HL-60 (cell line): ENCODE measurements at regions not wholly inside any gene's neighbourhood (a gene's known extent, or its start where the extent isn't known, plus 50 kb on each side); places are given as distances from the start of the nearest gene placed in this dataset.

Source experiments
- DNase-seq, 2 experiments: peaks; one replicate each; pipeline ENCODE4 v3.0.0-alpha.2; 2010 to 2020; ENCODE audit warnings: low read depth in 1 of 2, low spot score in 1 of 2
- H3K27ac ChIP-seq: fragments of 250-450 bp; sonication (Bioruptor Pico); replicated peaks from 2 replicates; pipeline ENCODE4 v1.5.1; 2020; ENCODE audit warnings: mild to moderate bottlenecking, moderate library complexity
- H3K27me3 ChIP-seq: fragments of 250-450 bp; sonication (Bioruptor Pico); 2 replicates; pipeline ENCODE4 v1.5.1; 2021; ENCODE audit warnings: mild to moderate bottlenecking, moderate library complexity; ENCODE audit not compliant: insufficient read depth, poor library complexity, severe bottlenecking
- H3K4me3 ChIP-seq: replicated peaks from 2 replicates; pipeline ENCODE4 v1.5.1; 2011; ENCODE audit warnings: mild to moderate bottlenecking, control low read depth, low read length; ENCODE audit not compliant: insufficient read depth
- GABPA ChIP-seq: IDR thresholded peaks from 2 replicates; pipeline ENCODE4 v1.6.1; 2012; ENCODE audit warnings: low read depth
- POLR2AphosphoS5 ChIP-seq: IDR thresholded peaks from 2 replicates; pipeline ENCODE4 v1.6.1; 2012; ENCODE audit warnings: low read depth
- SPI1 ChIP-seq: IDR thresholded peaks from 2 replicates; pipeline ENCODE4 v1.6.1; 2012; ENCODE audit warnings: low read depth, mild to moderate bottlenecking, borderline replicate concordance
- TF ChIP-seq, protein P1 (sequence below): IDR thresholded peaks from one replicate; pipeline ENCODE4 v1.5.1; 2011; ENCODE audit warnings: low read length, control low read depth, inconsistent platforms; ENCODE audit not compliant: insufficient read depth
- TF ChIP-seq, protein P2 (sequence below): IDR thresholded peaks from 2 replicates; pipeline ENCODE4 v1.6.1; 2012; ENCODE audit warnings: low read depth; ENCODE audit not compliant: insufficient replicate concordance

DNA sequence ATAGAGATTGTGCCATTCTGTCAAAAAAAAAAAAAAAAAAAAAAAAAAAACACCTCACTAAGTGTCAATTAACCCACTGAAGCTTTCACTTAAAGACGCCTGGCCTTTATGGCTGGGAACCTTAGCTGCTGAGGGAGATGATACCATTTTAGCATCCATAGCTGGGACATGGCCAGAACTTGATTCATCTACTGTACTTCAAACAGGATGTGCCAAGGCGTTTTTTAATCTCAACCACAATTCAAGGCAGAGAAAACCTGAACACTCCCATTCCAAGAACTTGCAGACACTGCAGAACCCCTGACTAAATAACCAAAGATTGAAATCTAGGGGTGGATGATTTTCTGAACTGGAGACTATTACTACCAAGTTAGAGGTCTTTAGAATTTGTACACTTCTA, 996.6 kb downstream of the SORCS1 start:
- H3K4me3 ChIP-seq, result no peak overlapping the region
- DNase-seq, result no peak
- TF ChIP-seq, protein P1, sequence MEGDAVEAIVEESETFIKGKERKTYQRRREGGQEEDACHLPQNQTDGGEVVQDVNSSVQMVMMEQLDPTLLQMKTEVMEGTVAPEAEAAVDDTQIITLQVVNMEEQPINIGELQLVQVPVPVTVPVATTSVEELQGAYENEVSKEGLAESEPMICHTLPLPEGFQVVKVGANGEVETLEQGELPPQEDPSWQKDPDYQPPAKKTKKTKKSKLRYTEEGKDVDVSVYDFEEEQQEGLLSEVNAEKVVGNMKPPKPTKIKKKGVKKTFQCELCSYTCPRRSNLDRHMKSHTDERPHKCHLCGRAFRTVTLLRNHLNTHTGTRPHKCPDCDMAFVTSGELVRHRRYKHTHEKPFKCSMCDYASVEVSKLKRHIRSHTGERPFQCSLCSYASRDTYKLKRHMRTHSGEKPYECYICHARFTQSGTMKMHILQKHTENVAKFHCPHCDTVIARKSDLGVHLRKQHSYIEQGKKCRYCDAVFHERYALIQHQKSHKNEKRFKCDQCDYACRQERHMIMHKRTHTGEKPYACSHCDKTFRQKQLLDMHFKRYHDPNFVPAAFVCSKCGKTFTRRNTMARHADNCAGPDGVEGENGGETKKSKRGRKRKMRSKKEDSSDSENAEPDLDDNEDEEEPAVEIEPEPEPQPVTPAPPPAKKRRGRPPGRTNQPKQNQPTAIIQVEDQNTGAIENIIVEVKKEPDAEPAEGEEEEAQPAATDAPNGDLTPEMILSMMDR, result no peak
- TF ChIP-seq SPI1, result no peak
- TF ChIP-seq POLR2AphosphoS5, result no peak
- TF ChIP-seq GABPA, result no peak
- TF ChIP-seq, protein P2, sequence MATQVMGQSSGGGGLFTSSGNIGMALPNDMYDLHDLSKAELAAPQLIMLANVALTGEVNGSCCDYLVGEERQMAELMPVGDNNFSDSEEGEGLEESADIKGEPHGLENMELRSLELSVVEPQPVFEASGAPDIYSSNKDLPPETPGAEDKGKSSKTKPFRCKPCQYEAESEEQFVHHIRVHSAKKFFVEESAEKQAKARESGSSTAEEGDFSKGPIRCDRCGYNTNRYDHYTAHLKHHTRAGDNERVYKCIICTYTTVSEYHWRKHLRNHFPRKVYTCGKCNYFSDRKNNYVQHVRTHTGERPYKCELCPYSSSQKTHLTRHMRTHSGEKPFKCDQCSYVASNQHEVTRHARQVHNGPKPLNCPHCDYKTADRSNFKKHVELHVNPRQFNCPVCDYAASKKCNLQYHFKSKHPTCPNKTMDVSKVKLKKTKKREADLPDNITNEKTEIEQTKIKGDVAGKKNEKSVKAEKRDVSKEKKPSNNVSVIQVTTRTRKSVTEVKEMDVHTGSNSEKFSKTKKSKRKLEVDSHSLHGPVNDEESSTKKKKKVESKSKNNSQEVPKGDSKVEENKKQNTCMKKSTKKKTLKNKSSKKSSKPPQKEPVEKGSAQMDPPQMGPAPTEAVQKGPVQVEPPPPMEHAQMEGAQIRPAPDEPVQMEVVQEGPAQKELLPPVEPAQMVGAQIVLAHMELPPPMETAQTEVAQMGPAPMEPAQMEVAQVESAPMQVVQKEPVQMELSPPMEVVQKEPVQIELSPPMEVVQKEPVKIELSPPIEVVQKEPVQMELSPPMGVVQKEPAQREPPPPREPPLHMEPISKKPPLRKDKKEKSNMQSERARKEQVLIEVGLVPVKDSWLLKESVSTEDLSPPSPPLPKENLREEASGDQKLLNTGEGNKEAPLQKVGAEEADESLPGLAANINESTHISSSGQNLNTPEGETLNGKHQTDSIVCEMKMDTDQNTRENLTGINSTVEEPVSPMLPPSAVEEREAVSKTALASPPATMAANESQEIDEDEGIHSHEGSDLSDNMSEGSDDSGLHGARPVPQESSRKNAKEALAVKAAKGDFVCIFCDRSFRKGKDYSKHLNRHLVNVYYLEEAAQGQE, result no peak
- H3K27ac ChIP-seq, result no peak overlapping the region
- H3K27me3 ChIP-seq, result no peaks in the 10 kb centered on the region

DNA sequence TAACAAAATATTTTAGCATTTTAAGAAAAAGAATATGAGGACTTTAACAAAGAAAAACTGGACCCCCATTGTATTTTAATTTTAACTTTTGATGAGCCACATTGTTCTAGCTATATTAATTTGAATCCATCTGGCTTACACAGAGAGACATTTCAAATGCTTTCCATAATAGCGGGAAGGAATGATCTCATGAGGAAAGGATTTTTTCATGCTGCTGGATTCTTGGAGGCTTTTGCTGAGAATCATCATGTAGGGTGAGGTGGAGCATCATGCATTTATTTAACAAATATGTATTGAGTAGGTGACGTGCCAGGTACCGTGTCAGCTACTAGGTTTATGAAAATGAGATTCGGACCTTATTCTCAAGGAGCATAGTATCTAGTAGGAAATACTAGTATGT, 1006.3 kb downstream of the SORCS1 start:
- no peak overlapping the region for H3K27ac ChIP-seq
- no peak overlapping the region for H3K4me3 ChIP-seq
- H3K27me3 ChIP-seq, result no peaks in the 10 kb centered on the region
- TF ChIP-seq, protein P2, result no peak
- TF ChIP-seq SPI1, result no peak
- TF ChIP-seq, protein P1, result no peak
- no peak for TF ChIP-seq GABPA
- TF ChIP-seq POLR2AphosphoS5, result no peak
- DNase-seq, result no peak

DNA sequence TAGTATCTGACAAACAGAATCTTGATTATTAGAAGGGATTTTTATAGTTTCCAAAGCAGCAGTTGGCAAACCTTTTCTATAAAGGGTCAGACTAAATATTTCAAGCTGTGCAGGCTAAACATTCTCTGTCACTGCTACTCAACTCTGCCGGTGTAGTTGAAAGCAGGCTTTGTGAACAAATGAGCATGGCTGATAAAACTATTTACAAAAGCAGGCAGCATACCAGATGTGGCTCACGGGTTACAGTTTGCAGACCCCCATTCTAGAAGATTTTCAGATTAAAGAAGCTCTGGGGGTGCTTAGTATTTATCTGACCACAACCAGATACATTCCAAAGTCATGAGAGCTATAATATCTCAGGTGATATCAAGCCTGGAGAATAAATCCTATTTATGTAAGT, 1017.5 kb downstream of the SORCS1 start:
- Histone ChIP-seq H3K27ac (no peak overlapping the region), H3K4me3 (no peak overlapping the region), H3K27me3 (no peaks in the 10 kb centered on the region)
- no peak for DNase-seq
- no peak for TF ChIP-seq SPI1
- TF ChIP-seq, protein P2, result no peak
- no peak for TF ChIP-seq POLR2AphosphoS5
- TF ChIP-seq, protein P1, result no peak
- TF ChIP-seq GABPA, result no peak
